IMR-90 (cell line): ENCODE measurements at regions not wholly inside any gene's neighbourhood (a gene's known extent, or its start where the extent isn't known, plus 50 kb on each side); places are given as distances from the start of the nearest gene placed in this dataset.

Source experiments
- ATAC-seq: fragments of 200-7000 bp; cut with Tn5 transposase; 2 replicates; pipeline ENCODE4 v1.9.1; 2020; ENCODE audit warnings: low read depth, mild to moderate bottlenecking, moderate library complexity
- BruUV-seq: library from RNA; stranded (reverse); fragments of 400-500 nt; replicated peaks from 2 replicates; lab custom pipeline; 2021; lab: Mats Ljungman, UMichigan
- CTCF ChIA-PET: fragments of 300-600 bp; formaldehyde crosslinking; extraction: SDS; loops from one replicate; lab custom pipeline; 2021; ENCODE audit warnings: antibody characterized with exemption; lab: Yijun Ruan, JAX
- POLR2A ChIA-PET: fragments of 300-600 bp; sonication (Branson Sonifier 250); formaldehyde crosslinking; loops from one replicate; lab custom pipeline; 2022; ENCODE audit warnings: antibody characterized with exemption; ENCODE audit not compliant: unreplicated experiment; lab: Charles Lee
- DNase-seq: peaks from one replicate; pipeline ENCODE4 v3.0.0; 2013
- H2AFZ ChIP-seq: replicated peaks from 2 replicates; pipeline ENCODE3; 2013; ENCODE audit warnings: low read length, mild to moderate bottlenecking; ENCODE audit not compliant: poor library complexity
- H2AK5ac ChIP-seq: 2 replicates; pipeline ENCODE4 v1.6.1; 2013; ENCODE audit warnings: low read depth, low read length, inconsistent platforms
- H2AK9ac ChIP-seq: replicated peaks from 2 replicates; pipeline ENCODE3; 2013; ENCODE audit warnings: mild to moderate bottlenecking, low read depth, low read length, moderate library complexity; ENCODE audit not compliant: poor library complexity
- H2BK120ac ChIP-seq: 2 replicates; pipeline ENCODE4 v1.6.1; 2013; ENCODE audit warnings: low read depth, low read length, inconsistent platforms
- H2BK15ac ChIP-seq: 3 replicates; pipeline ENCODE4 v1.6.1; 2013; ENCODE audit warnings: low read depth, low read length, inconsistent platforms
- H2BK20ac ChIP-seq: 2 replicates; pipeline ENCODE4 v1.6.1; 2013; ENCODE audit warnings: low read depth, mild to moderate bottlenecking, inconsistent platforms, low read length, moderate library complexity
- H2BK5ac ChIP-seq: 2 replicates; pipeline ENCODE4 v1.6.1; 2013; ENCODE audit warnings: mild to moderate bottlenecking, low read depth, low read length, inconsistent platforms; ENCODE audit not compliant: poor library complexity, severe bottlenecking
- H3K14ac ChIP-seq: replicated peaks from 2 replicates; pipeline ENCODE4 v1.6.1; 2013; ENCODE audit warnings: low read depth, low read length, inconsistent platforms
- H3K18ac ChIP-seq: 2 replicates; pipeline ENCODE4 v1.6.1; 2013; ENCODE audit warnings: low read depth, low read length, control low read depth
- H3K23ac ChIP-seq: 2 replicates; pipeline ENCODE4 v1.6.1; 2013; ENCODE audit warnings: low read depth, low read length, inconsistent platforms
- H3K27ac ChIP-seq: 2 replicates; pipeline ENCODE4 v1.5.1; 2013; ENCODE audit warnings: mild to moderate bottlenecking, control low read depth, low read length; ENCODE audit not compliant: insufficient read depth
- H3K27me3 ChIP-seq: 2 replicates; pipeline ENCODE4 v1.6.1; 2013; ENCODE audit warnings: low read length; ENCODE audit not compliant: control insufficient read depth, insufficient read depth
- H3K36me3 ChIP-seq: 2 replicates; pipeline ENCODE4 v1.6.1; 2013; ENCODE audit warnings: low read length, mixed read lengths; ENCODE audit not compliant: control insufficient read depth, insufficient read depth
- H3K4ac ChIP-seq: 2 replicates; pipeline ENCODE4 v1.6.1; 2013; ENCODE audit warnings: low read depth, low read length, inconsistent platforms
- H3K4me1 ChIP-seq: 2 replicates; pipeline ENCODE4 v1.6.1; 2013; ENCODE audit warnings: low read length, mixed read lengths; ENCODE audit not compliant: control insufficient read depth, insufficient read depth
- H3K4me2 ChIP-seq: 2 replicates; pipeline ENCODE4 v1.6.1; 2013; ENCODE audit warnings: low read depth, mild to moderate bottlenecking, control low read depth, low read length, moderate library complexity
- H3K4me3 ChIP-seq: 2 replicates; pipeline ENCODE4 v1.5.1; 2013; ENCODE audit warnings: low read depth, mild to moderate bottlenecking, control low read depth, low read length, moderate library complexity; ENCODE audit not compliant: insufficient read depth
- H3K56ac ChIP-seq: 2 replicates; pipeline ENCODE4 v1.6.1; 2013; ENCODE audit warnings: low read length, inconsistent platforms; ENCODE audit not compliant: insufficient read depth; ENCODE audit errors: extremely low read depth
- H3K79me1 ChIP-seq, 2 experiments: 2 replicates each; pipeline ENCODE4 v1.6.1; 2013; ENCODE audit warnings: low read length in 2 of 2, inconsistent platforms in 1 of 2, low read depth in 1 of 2
- H3K9ac ChIP-seq: 2 replicates; pipeline ENCODE4 v1.6.1; 2013; ENCODE audit warnings: low read depth, low read length, control low read depth
- H3K9me1 ChIP-seq: 2 replicates; pipeline ENCODE4 v1.6.1; 2013; ENCODE audit warnings: low read length, inconsistent platforms; ENCODE audit not compliant: insufficient read depth
- H3K9me3 ChIP-seq: 2 replicates; pipeline ENCODE4 v1.6.1; 2013; ENCODE audit warnings: low read length; ENCODE audit not compliant: control insufficient read depth, insufficient read depth
- H4K20me1 ChIP-seq: 2 replicates; pipeline ENCODE4 v1.6.1; 2013; ENCODE audit warnings: low read length, inconsistent platforms; ENCODE audit not compliant: insufficient read depth
- H4K5ac ChIP-seq: 2 replicates; pipeline ENCODE4 v1.6.1; 2013; ENCODE audit warnings: mild to moderate bottlenecking, low read depth, low read length, control low read depth
- H4K8ac ChIP-seq, 2 experiments: 2 replicates each; pipeline ENCODE4 v1.6.1; 2013; ENCODE audit warnings: low read depth in 2 of 2, low read length in 2 of 2, control low read depth in 1 of 2, inconsistent platforms in 1 of 2
- H4K91ac ChIP-seq: 2 replicates; pipeline ENCODE4 v1.6.1; 2013; ENCODE audit warnings: low read depth, low read length, inconsistent platforms; ENCODE audit not compliant: insufficient read depth
- BHLHE40 ChIP-seq: fragments of 150-350 bp; IDR thresholded peaks from 2 replicates; pipeline ENCODE4 v1.6.1; 2016; ENCODE audit warnings: mild to moderate bottlenecking, low read depth, low read length
- CEBPB ChIP-seq: IDR thresholded peaks from 2 replicates; pipeline ENCODE4 v1.6.1; 2012; ENCODE audit warnings: low read depth, low read length, improper control_type of control experiment
- CHD1 ChIP-seq: IDR thresholded peaks from 2 replicates; pipeline ENCODE4 v1.6.1; 2012; ENCODE audit warnings: low read depth, low read length, improper control_type of control experiment
- ELK1 ChIP-seq: fragments of 150-350 bp; IDR thresholded peaks from 2 replicates; pipeline ENCODE4 v1.6.1; 2016; ENCODE audit warnings: low read depth, mild to moderate bottlenecking, low read length, moderate library complexity, borderline replicate concordance
- FOS ChIP-seq: fragments of 150-350 bp; IDR thresholded peaks from 2 replicates; pipeline ENCODE4 v1.6.1; 2016; ENCODE audit warnings: low read depth, low read length
- MAFK ChIP-seq: IDR thresholded peaks from 2 replicates; pipeline ENCODE4 v1.6.1; 2012; ENCODE audit warnings: low read depth, low read length, improper control_type of control experiment
- MAZ ChIP-seq: IDR thresholded peaks from 2 replicates; pipeline ENCODE4 v1.6.1; 2012; ENCODE audit warnings: low read depth, mild to moderate bottlenecking, low read length, improper control_type of control experiment, moderate library complexity, borderline replicate concordance
- MXI1 ChIP-seq: IDR thresholded peaks from 2 replicates; pipeline ENCODE4 v1.6.1; 2012; ENCODE audit warnings: low read depth, mild to moderate bottlenecking, low read length, moderate library complexity, borderline replicate concordance
- NFE2L2 ChIP-seq: fragments of 150-350 bp; IDR thresholded peaks from 2 replicates; pipeline ENCODE4 v1.6.1; 2016; ENCODE audit warnings: low read depth, mild to moderate bottlenecking, low read length
- POLR2A ChIP-seq: IDR thresholded peaks from 2 replicates; pipeline ENCODE4 v1.6.1; 2012; ENCODE audit warnings: mild to moderate bottlenecking, low read depth, low read length
- RAD21 ChIP-seq: IDR thresholded peaks from 2 replicates; pipeline ENCODE4 v1.6.1; 2012; ENCODE audit warnings: low read length, improper control_type of control experiment
- SMC3 ChIP-seq: fragments of 150-350 bp; IDR thresholded peaks from 2 replicates; pipeline ENCODE4 v1.6.1; 2016; ENCODE audit warnings: low read depth, mild to moderate bottlenecking, antibody characterized with exemption, low read length, moderate library complexity
- WGBS, 2 experiments: methylation state at CpG; one replicate each; pipeline versions ENCODE4 v1.1.5 to v1.1.7; 2013; ENCODE audit warnings: missing lambda C conversion rate in 2 of 2; ENCODE audit not compliant: insufficient read length in 1 of 2; ENCODE audit errors: extremely low coverage in 2 of 2; 5-methylcytosine and 5-hydroxymethylcytosine counted together
- dilution Hi-C: fragments of 300-500 bp; cut with HindIII; formaldehyde crosslinking; loops from one replicate; pipeline ENCODE4 v1.14.3; 2018; ENCODE audit warnings: low sequenced_read_pairs; ENCODE audit not compliant: unreplicated experiment
- in situ Hi-C: fragments of 300-500 bp; cut with MboI; formaldehyde crosslinking; loops from 3 replicates; pipeline ENCODE4 v1.14.3; 2019; ENCODE audit warnings: low sequenced_read_pairs, inconsistent platforms, mixed read lengths
- intact Hi-C: fragments of 100-400 bp; cut with micrococcal nuclease; formaldehyde crosslinking; loops from 2 replicates; pipeline ENCODE4 v1.10.0; 2022

DNA sequence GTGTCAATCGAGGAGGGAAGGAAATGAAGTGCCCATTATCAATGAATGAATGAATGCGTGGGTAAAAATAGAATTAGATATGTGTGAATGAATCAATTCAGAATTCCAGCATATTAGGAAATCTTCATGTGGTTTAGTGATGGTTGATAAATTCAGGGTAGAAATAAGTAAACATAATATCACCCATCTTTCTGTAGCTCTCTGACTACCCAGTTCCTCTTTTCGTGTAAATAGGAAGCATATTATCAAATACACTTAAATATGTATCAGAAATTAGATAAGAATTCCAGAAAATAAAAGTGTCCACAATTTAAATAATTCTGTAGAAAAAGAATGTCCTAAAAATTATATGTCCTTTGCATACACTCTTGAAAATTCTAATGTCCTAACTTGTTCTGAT lies 552.9 kb upstream of the LRATD1 start:
- ATAC-seq = no peak
- CTCF ChIA-PET = no interaction called here
- no TSS peak for BruUV-seq
- H2AFZ ChIP-seq = no peak overlapping the region
- no peak overlapping the region for H2AK9ac ChIP-seq
- H3K27me3 ChIP-seq = no peaks in the 10 kb centered on the region
- POLR2A ChIA-PET = no interaction called here
- no peak overlapping the region for H2BK15ac ChIP-seq
- no peak overlapping the region for H3K4me3 ChIP-seq
- H3K56ac ChIP-seq = no peak overlapping the region
- no peaks in the 10 kb centered on the region for H4K20me1 ChIP-seq
- no peak overlapping the region for H3K14ac ChIP-seq
- intact Hi-C loops = no loop called here
- peaks cover 8% of the 10 kb centered on the region for H3K9me3 ChIP-seq
- dilution Hi-C loops = no loop called here
- no peak overlapping the region for H4K5ac ChIP-seq
- no peak overlapping the region for H3K18ac ChIP-seq
- DNase-seq = no peak
- in situ Hi-C loops = no loop called here
- no peaks in the 10 kb centered on the region for H3K4me1 ChIP-seq
- no peak overlapping the region for H2BK120ac ChIP-seq
- no peak overlapping the region for H4K91ac ChIP-seq
- no peak for TF ChIP-seq CHD1
- TF ChIP-seq NFE2L2 = no peak
- no peak for TF ChIP-seq POLR2A
- TF ChIP-seq BHLHE40 = no peak
- no peak for TF ChIP-seq MAZ
- TF ChIP-seq ELK1 = no peak
- no peak for TF ChIP-seq MXI1
- no peak for TF ChIP-seq SMC3
- TF ChIP-seq CEBPB = no peak
- no peak for TF ChIP-seq FOS
- TF ChIP-seq RAD21 = no peak
- TF ChIP-seq MAFK = no peak
- no peak overlapping the region for H3K4ac ChIP-seq
- WGBS, 2 experiments = no CpG with 5 or more reads among the region's 3 CpGs
- no peak overlapping the region for H3K4me2 ChIP-seq
- no peaks in the 10 kb centered on the region for H3K9me1 ChIP-seq
- no peak overlapping the region for H3K9ac ChIP-seq
- H3K79me1 ChIP-seq = no peaks in the 10 kb centered on the region
- no peak overlapping the region for H2AK5ac ChIP-seq
- no peak overlapping the region for H2BK5ac ChIP-seq
- no peak overlapping the region for H3K27ac ChIP-seq
- no peak overlapping the region for H2BK20ac ChIP-seq
- no peak overlapping the region for H4K8ac ChIP-seq
- H3K36me3 ChIP-seq = no peaks in the 10 kb centered on the region
- no peak overlapping the region for H3K23ac ChIP-seq
